HepG2 (cell line): ENCODE measurements at regions not wholly inside any gene's neighbourhood (a gene's known extent, or its start where the extent isn't known, plus 50 kb on each side); places are given as distances from the start of the nearest gene placed in this dataset.

ENCODE experiments used
- ATAC-seq: fragments of 200-7000 bp; cut with Tn5 transposase; 3 replicates; pipeline ENCODE4 v1.9.1; 2020; ENCODE audit warnings: mild to moderate bottlenecking, moderate library complexity
- BruUV-seq: library from RNA; stranded (reverse); fragments of 400-500 nt; replicated peaks from 2 replicates; lab custom pipeline; 2021; lab: Mats Ljungman, UMichigan
- CTCF ChIA-PET: fragments of 300-600 bp; formaldehyde crosslinking; extraction: SDS; loops from one replicate; lab custom pipeline; 2021; ENCODE audit warnings: low total read pairs, inconsistent platforms, low intra/inter-chr PET ratio; lab: Yijun Ruan, JAX
- POLR2A ChIA-PET: fragments of 350-600 bp; sonication (Branson Sonifier 250); formaldehyde crosslinking; loops from one replicate; lab custom pipeline; 2020; ENCODE audit warnings: antibody characterized with exemption, inconsistent platforms; lab: Yijun Ruan, JAX
- DNase-seq: peaks from one replicate; pipeline ENCODE4 v3.0.0-alpha.2; 2015; ENCODE audit warnings: low spot score
- FAIRE-seq: peaks from 3 replicates; lab custom pipeline; 2011; peaks lifted over from hg19 to GRCh38; lab: Jason Lieb, UNC
- H2AFZ ChIP-seq: one replicate; pipeline ENCODE4 v1.6.1; 2011; ENCODE audit warnings: low read length, inconsistent platforms
- H3K27ac ChIP-seq: fragments of 300-600 bp; 3 replicates; pipeline ENCODE4 v1.8.0; 2011; ENCODE audit warnings: mixed run types, mild to moderate bottlenecking, mixed read lengths, low read length, inconsistent platforms; ENCODE audit not compliant: insufficient read depth; ENCODE audit errors: extremely low read length
- H3K27me3 ChIP-seq, 2 experiments: fragments of 200-600 bp in 1 of 2; 2 replicates in 1 of 2; 3 replicates in 1 of 2; pipeline versions ENCODE4 v1.6.0 to v1.8.0; 2011; ENCODE audit warnings: low read length in 2 of 2, mild to moderate bottlenecking in 2 of 2, moderate library complexity in 2 of 2, inconsistent platforms in 1 of 2; ENCODE audit not compliant: insufficient read depth in 2 of 2, control insufficient read depth in 1 of 2
- H3K36me3 ChIP-seq, 2 experiments: fragments of 200-600 bp in 1 of 2; replicated peaks in 1 of 2; 2 replicates in 1 of 2; 3 replicates in 1 of 2; pipeline versions ENCODE4 v1.5.1 to v1.8.0; 2011; ENCODE audit warnings: low read length in 2 of 2, inconsistent platforms in 1 of 2; ENCODE audit not compliant: insufficient read depth in 2 of 2, control insufficient read depth in 1 of 2
- H3K4me1 ChIP-seq: 2 replicates; pipeline ENCODE4 v1.5.1; 2012; ENCODE audit warnings: low read length, inconsistent platforms; ENCODE audit not compliant: insufficient read depth
- H3K4me2 ChIP-seq: 2 replicates; pipeline ENCODE4 v1.6.0; 2011; ENCODE audit warnings: low read depth, low read length, inconsistent platforms
- H3K4me3 ChIP-seq, 3 experiments: fragments of 200-600 bp in 1 of 3; sonication (generic), shearing (Covaris generic) in 1 of 3; replicated peaks in 1 of 3; 2 replicates each; pipeline ENCODE4 v1.5.1; 2011 to 2016; ENCODE audit warnings: low read length in 3 of 3, inconsistent platforms in 2 of 3, low read depth in 2 of 3, mild to moderate bottlenecking in 2 of 3, control low read depth in 1 of 3, mixed read lengths in 1 of 3; ENCODE audit not compliant: insufficient read depth in 1 of 3
- H3K79me2 ChIP-seq: one replicate; pipeline ENCODE4 v1.6.1; 2011; ENCODE audit warnings: low read length, inconsistent platforms; ENCODE audit not compliant: insufficient read depth
- H3K9ac ChIP-seq: 2 replicates; pipeline ENCODE4 v1.6.0; 2011; ENCODE audit warnings: mild to moderate bottlenecking, low read depth, low read length, inconsistent platforms; ENCODE audit not compliant: insufficient read depth
- H3K9me3 ChIP-seq: 2 replicates; pipeline ENCODE4 v1.5.1; 2012; ENCODE audit warnings: mild to moderate bottlenecking, low read length
- H4K20me1 ChIP-seq: 2 replicates; pipeline ENCODE4 v1.6.0; 2011; ENCODE audit warnings: inconsistent platforms, mild to moderate bottlenecking, low read length, moderate library complexity; ENCODE audit not compliant: insufficient read depth
- CEBPB ChIP-seq: IDR thresholded peaks from 2 replicates; pipeline ENCODE4 v1.6.1; 2011; ENCODE audit warnings: low read depth, low read length, improper control_type of control experiment, borderline replicate concordance
- HIVEP1 ChIP-seq: sonication (generic); formaldehyde crosslinking; IDR thresholded peaks from 2 replicates; pipeline ENCODE4 v1.4.0; 2020; ENCODE audit warnings: mild to moderate bottlenecking, missing genetic modification reagents
- PRPF4 ChIP-seq: fragments of 200-400 bp; formaldehyde crosslinking; IDR thresholded peaks from 2 replicates; pipeline ENCODE4 v1.6.1; 2016; ENCODE audit warnings: low read length, low read depth; ENCODE audit not compliant: poor library complexity, severe bottlenecking
- ZNF629 ChIP-seq: sonication (generic); formaldehyde crosslinking; conservative IDR thresholded peaks from 2 replicates; pipeline ENCODE4 v1.5.0; 2020; ENCODE audit warnings: missing genetic modification reagents
- WGBS: methylation state at CpG from one replicate; pipeline ENCODE4 v1.1.6; 2017; ENCODE audit warnings: low lambda C conversion rate; 5-methylcytosine and 5-hydroxymethylcytosine counted together
- in situ Hi-C: cut with HindIII; loops from 2 replicates; pipeline ENCODE4 v1.10.0; 2017; ENCODE audit warnings: low pct_unique_long_range_greater_than_20kb; ENCODE audit not compliant: extremely low pct_ligation_motif_present
- intact Hi-C: fragments of 100-400 bp; cut with micrococcal nuclease; formaldehyde crosslinking; loops from one replicate; pipeline ENCODE4 v1.10.0; 2022; ENCODE audit not compliant: unreplicated experiment

DNA sequence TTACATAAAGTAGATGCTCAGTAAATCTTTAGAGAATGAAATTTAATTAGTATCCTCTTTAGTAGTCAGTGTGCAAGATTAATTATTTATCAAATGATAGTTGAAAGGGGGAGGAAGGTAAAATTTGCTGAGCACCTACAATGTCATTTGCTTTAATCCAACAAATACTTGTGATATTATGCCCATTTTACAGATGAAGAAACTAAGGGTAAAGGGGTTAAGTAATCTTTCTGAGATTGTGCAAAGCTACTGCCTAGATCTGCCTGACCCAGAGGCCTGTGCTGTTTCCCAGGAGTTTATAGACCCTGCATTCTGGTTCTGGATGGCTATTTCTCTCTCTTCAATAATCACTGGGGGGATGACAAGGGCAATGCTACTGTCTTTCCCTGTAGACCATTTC is 58.3 kb upstream of the BACH2 start:
- H3K27me3 ChIP-seq = peaks cover 0 to 16% of the 10 kb centered on the region in 2 experiments; a peak in 2 of 5 replicates
- H2AFZ ChIP-seq = no peak overlapping the region
- in situ Hi-C loops = no loop called here
- H3K4me2 ChIP-seq = no peak overlapping the region
- H3K27ac ChIP-seq = no peak overlapping the region
- no peaks in the 10 kb centered on the region for H3K79me2 ChIP-seq
- H3K4me1 ChIP-seq = no peaks in the 10 kb centered on the region
- TF ChIP-seq HIVEP1 (CRISPR knock-in tag) (no peak), ZNF629 (CRISPR knock-in tag) (0 out of 2 replicates have a peak, but pooled peaks have one; percentile 23)
- intact Hi-C loops = no loop called here
- no peaks in the 10 kb centered on the region for H3K36me3 ChIP-seq
- H3K9ac ChIP-seq = no peak overlapping the region
- no TSS peak for BruUV-seq
- no peak overlapping the region for H3K4me3 ChIP-seq
- CTCF ChIA-PET = no interaction called here
- POLR2A ChIA-PET = no interaction called here
- no peaks in the 10 kb centered on the region for H4K20me1 ChIP-seq
- DNase-seq (no peak), FAIRE-seq (no peak), ATAC-seq (no peak)
- H3K9me3 ChIP-seq = no peaks in the 10 kb centered on the region

DNA sequence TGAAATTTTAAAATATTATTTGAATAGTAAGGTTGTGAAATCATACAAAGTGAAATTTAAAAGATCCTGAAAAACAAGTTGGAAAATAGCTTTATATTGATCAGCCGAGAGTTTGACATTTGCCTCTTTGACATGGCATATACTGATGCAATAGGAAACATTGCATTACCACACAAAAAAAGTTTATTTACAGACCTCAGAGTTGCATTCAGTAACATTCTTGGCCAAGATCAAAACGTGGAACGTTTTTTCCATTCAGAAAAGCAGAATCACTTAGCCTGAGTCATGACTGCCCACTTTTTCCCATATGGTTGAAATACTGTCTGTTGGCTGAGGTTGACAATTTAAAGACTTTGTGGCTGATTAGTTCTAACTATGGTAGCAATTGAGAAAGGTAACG is 55.1 kb upstream of the BACH2 start:
- H3K4me1 ChIP-seq = no peaks in the 10 kb centered on the region
- no peak overlapping the region for H3K9ac ChIP-seq
- H3K27me3 ChIP-seq = peaks cover 0 to 16% of the 10 kb centered on the region in 2 experiments; a peak in 2 of 5 replicates
- ATAC-seq (no peak), DNase-seq (no peak), FAIRE-seq (no peak)
- H4K20me1 ChIP-seq = no peaks in the 10 kb centered on the region
- no peak overlapping the region for H2AFZ ChIP-seq
- BruUV-seq = no TSS peak
- intact Hi-C loops = no loop called here
- CTCF ChIA-PET = no interaction called here
- H3K4me2 ChIP-seq = no peak overlapping the region
- no peak for TF ChIP-seq PRPF4
- 0 out of 2 replicates have a peak, but pooled peaks have one; percentile 2 for TF ChIP-seq CEBPB
- no peaks in the 10 kb centered on the region for H3K36me3 ChIP-seq
- 12% methylated on average over 4 of the region's 4 CpGs for WGBS
- no peak overlapping the region for H3K27ac ChIP-seq
- no peaks in the 10 kb centered on the region for H3K9me3 ChIP-seq
- POLR2A ChIA-PET = no interaction called here
- in situ Hi-C loops = no loop called here
- H3K79me2 ChIP-seq = no peaks in the 10 kb centered on the region
- H3K4me3 ChIP-seq = no peak overlapping the region
